ENCODE measurements at regions not wholly inside any gene's neighbourhood (a gene's known extent, or its start where the extent isn't known, plus 50 kb on each side); places are given as distances from the start of the nearest gene placed in this dataset.

GRCh38 chr9:119601632-119602031, 232.4 kb upstream of the BRINP1 start:
- H3K36me3 ChIP-seq (ENCODE audit: control insufficient read depth in 1 of 2, insufficient read depth in 2 of 2, low read length in 2 of 2), result no peaks in the 10 kb centered on the region
- H3K4me1 ChIP-seq (ENCODE audit: control insufficient read depth in 1 of 2, insufficient read depth in 2 of 2, low read length in 2 of 2), result no peaks in the 10 kb centered on the region
- H3K27ac ChIP-seq (ENCODE audit: low read depth, low read length), result no peak overlapping the region
- TF ChIP-seq EZH2phosphoT487 (IDR thresholded peaks at IDR 0.05; ENCODE audit: borderline replicate concordance) (no peak), FOSL1 (IDR thresholded peaks at IDR 0.05; ENCODE audit: low read depth) (no peak), JUND (IDR thresholded peaks at IDR 0.05) (no peak), MAX (IDR thresholded peaks at IDR 0.05) (no peak), ZFX (IDR thresholded peaks at IDR 0.05) (no peak), ELF1 (IDR thresholded peaks at IDR 0.05; ENCODE audit: borderline replicate concordance, low read depth) (no peak), ATF3 (IDR thresholded peaks at IDR 0.05) (no peak), YY1 (IDR thresholded peaks at IDR 0.05; ENCODE audit: extremely low read depth, insufficient replicate concordance, low read depth, low read length) (no peak), EGR1 (IDR thresholded peaks at IDR 0.05; ENCODE audit: low read depth) (no peak), CBX3 (IDR thresholded peaks at IDR 0.05; ENCODE audit: low read depth) (no peak), EZH2 (IDR thresholded peaks at IDR 0.05) (no peak), ZBTB33 (IDR thresholded peaks at IDR 0.05; ENCODE audit: extremely low read depth, insufficient replicate concordance, low read length) (no peak), POLR2A (IDR thresholded peaks at IDR 0.05; ENCODE audit: borderline replicate concordance, extremely low read depth, insufficient read depth, insufficient read length) (no peak)
- TF ChIP-seq, protein P1, sequence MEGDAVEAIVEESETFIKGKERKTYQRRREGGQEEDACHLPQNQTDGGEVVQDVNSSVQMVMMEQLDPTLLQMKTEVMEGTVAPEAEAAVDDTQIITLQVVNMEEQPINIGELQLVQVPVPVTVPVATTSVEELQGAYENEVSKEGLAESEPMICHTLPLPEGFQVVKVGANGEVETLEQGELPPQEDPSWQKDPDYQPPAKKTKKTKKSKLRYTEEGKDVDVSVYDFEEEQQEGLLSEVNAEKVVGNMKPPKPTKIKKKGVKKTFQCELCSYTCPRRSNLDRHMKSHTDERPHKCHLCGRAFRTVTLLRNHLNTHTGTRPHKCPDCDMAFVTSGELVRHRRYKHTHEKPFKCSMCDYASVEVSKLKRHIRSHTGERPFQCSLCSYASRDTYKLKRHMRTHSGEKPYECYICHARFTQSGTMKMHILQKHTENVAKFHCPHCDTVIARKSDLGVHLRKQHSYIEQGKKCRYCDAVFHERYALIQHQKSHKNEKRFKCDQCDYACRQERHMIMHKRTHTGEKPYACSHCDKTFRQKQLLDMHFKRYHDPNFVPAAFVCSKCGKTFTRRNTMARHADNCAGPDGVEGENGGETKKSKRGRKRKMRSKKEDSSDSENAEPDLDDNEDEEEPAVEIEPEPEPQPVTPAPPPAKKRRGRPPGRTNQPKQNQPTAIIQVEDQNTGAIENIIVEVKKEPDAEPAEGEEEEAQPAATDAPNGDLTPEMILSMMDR (IDR thresholded peaks at IDR 0.05 in 2 of 3, conservative IDR thresholded peaks at IDR 0.05 in 1 of 3; ENCODE audit: borderline replicate concordance in 1 of 3, insufficient read depth in 1 of 3, low read depth in 2 of 3, low read length in 2 of 3), result no peak
- no TSS peak for BruUV-seq (replicated peaks)
- intact Hi-C loops (cut with micrococcal nuclease), result no loop called here
- no peak overlapping the region for H3K4me2 ChIP-seq (ENCODE audit: low read length)
- RAD21 ChIA-PET (ENCODE audit: low non-redundant PET in 1 of 2, low total read pairs in 2 of 2, uncharacterized antibody in 2 of 2, unreplicated experiment in 2 of 2), result no interaction called here
- H2AFZ ChIP-seq (ENCODE audit: low read depth, low read length, poor library complexity, severe bottlenecking), result no peak overlapping the region
- H3K27me3 ChIP-seq (ENCODE audit: insufficient read depth, low read length), result no peaks in the 10 kb centered on the region
- ATAC-seq (no peak), DNase-seq (ENCODE audit: low read depth, low spot score) (no peak)
- no peak overlapping the region for H3K4me3 ChIP-seq (replicated peaks in 1 of 2; ENCODE audit: low read depth in 1 of 2, low read length in 2 of 2)
- CTCF ChIA-PET, result no interaction called here
- no peaks in the 10 kb centered on the region; a peak in 1 of 4 replicates for H3K9me3 ChIP-seq (ENCODE audit: control insufficient read depth in 1 of 2, insufficient read depth in 1 of 2, low read depth in 1 of 2, low read length in 2 of 2)
- POLR2A ChIA-PET, result no interaction called here
- H3K79me2 ChIP-seq (ENCODE audit: insufficient read depth, low read length), result no peaks in the 10 kb centered on the region
- no peak overlapping the region for H3K9ac ChIP-seq (ENCODE audit: low read length)
- no peaks in the 10 kb centered on the region for H4K20me1 ChIP-seq (ENCODE audit: insufficient read depth)
- H3K9me2 ChIP-seq (ENCODE audit: insufficient read depth), result no peaks in the 10 kb centered on the region

Data from HCT116 (cell line).